ENCODE measurements at regions not wholly inside any gene's neighbourhood (a gene's known extent, or its start where the extent isn't known, plus 50 kb on each side); places are given as distances from the start of the nearest gene placed in this dataset.
"Not testable (repeated sequence)": the region's sequence is repeated elsewhere in the genome, so short reads cannot be mapped to it uniquely, and the experiment has no call there.

DNA sequence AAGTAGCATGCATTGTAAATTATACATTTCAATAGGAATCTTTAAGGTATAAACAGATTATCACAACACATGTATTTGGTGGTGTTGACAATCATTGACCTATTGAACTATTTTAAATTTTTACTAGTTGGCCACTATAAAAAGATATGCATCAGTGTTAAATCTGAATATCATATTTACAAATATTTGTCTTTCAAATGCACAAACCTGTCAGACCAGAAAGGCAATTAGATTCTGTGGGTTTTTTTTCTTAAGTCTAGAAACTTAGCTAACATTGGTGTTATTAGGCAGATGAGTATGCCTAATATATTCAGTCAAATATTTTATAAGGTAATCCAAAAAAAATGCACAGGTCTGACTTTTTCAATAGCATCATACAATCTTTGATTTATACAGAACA lies 241.4 kb upstream of the DGKB start:
- no peaks in the 10 kb centered on the region for H3K27me3 ChIP-seq (ENCODE audit: control insufficient read depth, insufficient read depth, low read length)
- no peaks in the 10 kb centered on the region for H3K4me1 ChIP-seq (ENCODE audit: control insufficient read depth, insufficient read depth, low read length)
- H3K27ac ChIP-seq (ENCODE audit: low read length), result no peak overlapping the region
- no peak overlapping the region for H3K4me3 ChIP-seq (ENCODE audit: low read length)
- no peak for DNase-seq (ENCODE audit: low read depth, low spot score)
- no peaks in the 10 kb centered on the region for H3K9me3 ChIP-seq (ENCODE audit: control insufficient read depth, insufficient read depth, low read length)
- H3K36me3 ChIP-seq (ENCODE audit: control insufficient read depth, insufficient read depth, low read length), result no peaks in the 10 kb centered on the region

DNA sequence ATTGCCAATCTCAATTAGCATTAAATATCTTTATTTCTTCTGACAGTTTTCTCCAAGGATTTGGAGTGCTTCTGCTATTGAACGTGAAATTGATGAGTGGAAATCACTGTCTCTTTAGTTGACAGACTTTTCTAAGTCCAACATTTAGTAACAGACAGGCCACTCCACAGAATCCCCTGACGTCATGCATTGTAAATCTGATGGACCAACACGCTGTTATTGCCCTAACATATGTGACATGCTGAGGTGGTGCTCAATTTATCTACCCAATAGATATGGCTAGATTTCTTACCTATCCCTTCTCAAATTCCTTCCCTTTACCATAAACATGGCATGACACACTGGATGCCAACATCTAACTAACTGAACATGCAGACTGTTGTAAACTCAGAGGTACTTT lies 240.6 kb upstream of the DGKB start:
- DNase-seq (ENCODE audit: low read depth, low spot score), result no peak
- no CpG with 5 or more reads among the region's 3 CpGs for WGBS (ENCODE audit: insufficient coverage, insufficient read length)
- Histone ChIP-seq H3K9me3 (ENCODE audit: control insufficient read depth, insufficient read depth, low read length) (no peaks in the 10 kb centered on the region), H3K27me3 (ENCODE audit: control insufficient read depth, insufficient read depth, low read length) (no peaks in the 10 kb centered on the region), H3K36me3 (ENCODE audit: control insufficient read depth, insufficient read depth, low read length) (no peaks in the 10 kb centered on the region), H3K27ac (ENCODE audit: low read length) (no peak overlapping the region), H3K4me1 (ENCODE audit: control insufficient read depth, insufficient read depth, low read length) (no peaks in the 10 kb centered on the region), H3K4me3 (ENCODE audit: low read length) (no peak overlapping the region)

DNA sequence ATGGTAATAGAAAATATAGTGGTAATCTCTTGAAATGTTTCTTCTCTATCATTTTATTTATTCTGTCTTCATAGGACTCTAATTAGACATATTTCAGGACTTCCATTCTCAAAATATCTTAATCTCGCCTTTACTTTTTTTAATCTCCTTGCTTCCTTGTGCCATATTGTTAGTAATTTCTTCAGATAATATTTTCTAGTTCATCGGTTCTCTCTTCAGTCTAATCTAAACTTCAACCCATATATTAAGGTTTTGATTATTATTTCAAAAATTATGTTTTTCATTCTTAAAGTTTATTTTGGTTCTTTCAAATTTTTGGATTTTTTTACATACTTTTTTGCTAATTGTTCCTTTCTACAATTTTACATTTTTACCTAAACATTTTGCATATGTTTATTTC lies 237.9 kb upstream of the DGKB start:
- DNase-seq (ENCODE audit: low read depth, low spot score), result no peak
- no peaks in the 10 kb centered on the region for H3K9me3 ChIP-seq (ENCODE audit: control insufficient read depth, insufficient read depth, low read length)
- H3K4me3 ChIP-seq (ENCODE audit: low read length), result no peak overlapping the region
- no peak overlapping the region for H3K27ac ChIP-seq (ENCODE audit: low read length)
- H3K36me3 ChIP-seq (ENCODE audit: control insufficient read depth, insufficient read depth, low read length), result no peaks in the 10 kb centered on the region
- H3K4me1 ChIP-seq (ENCODE audit: control insufficient read depth, insufficient read depth, low read length), result no peaks in the 10 kb centered on the region
- WGBS (ENCODE audit: insufficient coverage, insufficient read length), result no CpG with 5 or more reads among the region's 2 CpGs
- H3K27me3 ChIP-seq (ENCODE audit: control insufficient read depth, insufficient read depth, low read length), result no peaks in the 10 kb centered on the region

DNA sequence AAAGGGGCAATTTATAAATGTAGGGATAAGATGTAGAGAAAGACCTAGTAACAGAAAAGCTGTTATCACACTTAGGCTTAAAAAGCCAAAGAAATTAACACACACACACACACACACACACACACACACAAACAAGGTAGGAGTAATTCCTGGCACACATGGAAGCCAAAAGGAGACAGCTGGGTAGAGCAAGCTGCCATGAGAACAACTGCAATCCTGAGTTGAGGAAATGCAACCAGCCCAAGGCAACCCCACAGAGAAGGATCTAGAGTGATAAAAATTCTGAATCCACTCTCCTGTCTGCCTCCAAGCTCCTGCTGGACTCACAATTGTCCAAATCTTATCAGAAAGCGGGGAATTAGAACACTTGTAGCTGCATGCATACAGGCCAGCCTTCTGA lies 229.1 kb upstream of the DGKB start:
- no peaks in the 10 kb centered on the region for H3K36me3 ChIP-seq (ENCODE audit: control insufficient read depth, insufficient read depth, low read length)
- H3K9me3 ChIP-seq (ENCODE audit: control insufficient read depth, insufficient read depth, low read length), result no peaks in the 10 kb centered on the region
- no peaks in the 10 kb centered on the region for H3K27me3 ChIP-seq (ENCODE audit: control insufficient read depth, insufficient read depth, low read length)
- no peak overlapping the region for H3K27ac ChIP-seq (ENCODE audit: low read length)
- WGBS (ENCODE audit: insufficient coverage, insufficient read length), result no CpG with 5 or more reads among the region's 1 CpG
- no peak overlapping the region for H3K4me3 ChIP-seq (ENCODE audit: low read length)
- DNase-seq (ENCODE audit: low read depth, low spot score), result no peak
- no peaks in the 10 kb centered on the region for H3K4me1 ChIP-seq (ENCODE audit: control insufficient read depth, insufficient read depth, low read length)

DNA sequence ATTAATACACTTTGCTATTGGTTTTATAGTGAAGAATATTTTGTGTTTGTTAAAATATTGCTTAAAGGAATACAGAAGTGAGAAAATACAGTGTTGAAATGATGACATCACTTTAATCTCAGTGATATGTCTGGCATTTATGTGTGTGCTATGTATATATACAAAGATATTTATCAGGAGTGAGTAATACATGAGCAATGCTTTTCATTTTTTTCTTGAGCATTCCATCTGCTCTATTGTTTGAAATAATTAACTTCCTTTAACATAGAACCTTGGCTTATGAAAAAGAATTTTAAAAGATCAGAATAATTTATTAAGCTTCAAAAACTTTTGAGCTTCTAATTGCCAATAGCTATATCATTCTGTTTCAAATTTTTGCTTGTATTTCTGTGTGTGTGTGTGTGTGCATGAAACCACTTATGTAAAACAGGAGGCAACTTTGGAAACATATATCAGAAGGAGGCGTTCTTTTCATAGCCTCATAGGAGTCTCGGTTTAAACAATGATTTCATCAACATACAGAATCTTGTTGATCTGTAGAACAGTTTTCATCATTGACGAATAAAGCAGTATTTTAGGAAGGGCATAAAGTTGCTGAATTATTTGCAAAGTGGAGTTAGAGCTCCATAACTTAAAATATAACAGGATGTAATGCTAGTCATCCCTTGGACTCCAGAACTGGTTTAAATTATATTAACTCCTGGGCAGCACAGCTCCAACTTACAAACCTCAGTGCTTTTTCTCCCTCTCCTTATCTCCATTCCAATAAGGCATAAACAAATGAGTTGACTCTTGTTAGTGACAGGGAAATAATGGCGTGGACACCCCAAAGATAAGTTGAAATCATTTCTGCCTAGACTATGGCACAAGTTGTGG lies 228.4 kb upstream of the DGKB start:
- WGBS (ENCODE audit: insufficient coverage, insufficient read length), result no CpG with 5 or more reads among the region's 4 CpGs
- Histone ChIP-seq H3K4me3 (ENCODE audit: low read length) (no peak overlapping the region), H3K27ac (ENCODE audit: low read length) (no peak overlapping the region), H3K36me3 (ENCODE audit: control insufficient read depth, insufficient read depth, low read length) (no peaks in the 10 kb centered on the region), H3K27me3 (ENCODE audit: control insufficient read depth, insufficient read depth, low read length) (no peaks in the 10 kb centered on the region), H3K4me1 (ENCODE audit: control insufficient read depth, insufficient read depth, low read length) (no peaks in the 10 kb centered on the region), H3K9me3 (ENCODE audit: control insufficient read depth, insufficient read depth, low read length) (no peaks in the 10 kb centered on the region)
- DNase-seq (ENCODE audit: low read depth, low spot score), result no peak

DNA sequence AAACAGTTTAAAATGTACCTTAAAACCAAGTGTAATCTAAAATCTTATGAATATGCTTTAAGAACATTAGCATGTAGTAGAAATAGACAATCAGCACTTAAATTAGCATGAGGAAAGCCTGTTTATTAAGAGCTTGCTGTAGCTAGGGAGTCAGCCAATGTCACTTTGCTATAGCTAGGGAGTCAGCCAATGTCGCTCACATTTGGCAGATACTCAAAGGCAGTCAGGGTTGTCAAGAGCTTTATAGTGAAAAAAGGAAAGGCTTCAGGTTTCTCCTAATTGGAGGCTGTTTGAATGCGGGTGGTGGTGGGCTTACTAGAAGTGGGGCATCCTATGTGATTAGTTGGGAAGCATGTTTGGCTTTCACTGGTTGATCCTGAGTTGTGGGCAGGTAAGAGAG lies 226.2 kb upstream of the DGKB start:
- H3K27me3 ChIP-seq (ENCODE audit: control insufficient read depth, insufficient read depth, low read length), result no peaks in the 10 kb centered on the region
- no peak for DNase-seq (ENCODE audit: low read depth, low spot score)
- H3K9me3 ChIP-seq (ENCODE audit: control insufficient read depth, insufficient read depth, low read length), result no peaks in the 10 kb centered on the region
- no peak overlapping the region for H3K27ac ChIP-seq (ENCODE audit: low read length)
- H3K4me3 ChIP-seq (ENCODE audit: low read length), result no peak overlapping the region
- H3K36me3 ChIP-seq (ENCODE audit: control insufficient read depth, insufficient read depth, low read length), result no peaks in the 10 kb centered on the region
- no CpG with 5 or more reads among the region's 2 CpGs for WGBS (ENCODE audit: insufficient coverage, insufficient read length)
- no peaks in the 10 kb centered on the region for H3K4me1 ChIP-seq (ENCODE audit: control insufficient read depth, insufficient read depth, low read length)

DNA sequence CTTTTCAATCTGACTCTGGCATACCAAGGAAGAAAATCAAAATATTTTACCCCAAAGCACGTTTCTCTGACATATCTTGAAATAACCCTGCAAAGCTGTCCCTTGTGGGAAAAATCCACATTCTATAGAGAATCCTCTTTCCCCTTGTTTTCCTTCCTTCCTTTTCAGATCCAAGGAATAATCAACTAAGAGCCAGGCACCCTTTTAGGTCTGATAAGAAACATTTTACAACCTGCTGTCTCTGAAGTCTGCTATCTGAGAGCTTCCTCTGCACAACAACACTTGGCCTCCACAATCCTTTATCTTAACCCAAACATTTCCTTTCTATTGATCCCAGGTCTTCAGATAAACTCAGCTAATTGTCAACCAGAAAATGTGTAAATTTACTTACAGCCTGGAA lies 224.1 kb upstream of the DGKB start:
- H3K4me1 ChIP-seq (ENCODE audit: control insufficient read depth, insufficient read depth, low read length); H3K27ac ChIP-seq (ENCODE audit: low read length); H3K27me3 ChIP-seq (ENCODE audit: control insufficient read depth, insufficient read depth, low read length); H3K4me3 ChIP-seq (ENCODE audit: low read length); DNase-seq (ENCODE audit: low read depth, low spot score); H3K36me3 ChIP-seq (ENCODE audit: control insufficient read depth, insufficient read depth, low read length); H3K9me3 ChIP-seq (ENCODE audit: control insufficient read depth, insufficient read depth, low read length): not testable (repeated sequence)
- WGBS (ENCODE audit: insufficient coverage, insufficient read length), result no CpG with 5 or more reads among the region's 1 CpG

DNA sequence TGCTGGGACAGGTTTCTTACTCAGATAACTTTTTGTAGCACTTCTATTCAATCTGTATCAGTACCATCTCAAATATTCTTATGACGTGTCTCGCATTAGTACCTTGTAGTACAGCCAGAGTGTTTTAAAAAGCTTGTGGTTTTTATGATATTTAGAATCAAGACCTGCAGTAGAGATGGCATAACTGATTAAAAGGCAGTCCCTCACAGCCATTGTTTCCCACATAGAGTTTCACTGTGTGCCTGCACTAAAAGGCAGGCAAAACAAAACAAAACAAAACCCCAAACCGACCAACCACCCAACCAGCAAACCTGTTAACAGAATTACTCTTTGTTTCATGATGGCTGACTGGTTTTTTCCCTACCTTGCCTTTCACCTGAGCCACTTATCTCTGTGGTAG lies 221.3 kb upstream of the DGKB start:
- H3K36me3 ChIP-seq (ENCODE audit: control insufficient read depth, insufficient read depth, low read length), result no peaks in the 10 kb centered on the region
- H3K9me3 ChIP-seq (ENCODE audit: control insufficient read depth, insufficient read depth, low read length), result no peaks in the 10 kb centered on the region
- no peaks in the 10 kb centered on the region for H3K27me3 ChIP-seq (ENCODE audit: control insufficient read depth, insufficient read depth, low read length)
- no peaks in the 10 kb centered on the region for H3K4me1 ChIP-seq (ENCODE audit: control insufficient read depth, insufficient read depth, low read length)
- WGBS (ENCODE audit: insufficient coverage, insufficient read length), result no CpG with 5 or more reads among the region's 3 CpGs
- no peak for DNase-seq (ENCODE audit: low read depth, low spot score)
- H3K27ac ChIP-seq (ENCODE audit: low read length), result no peak overlapping the region
- no peak overlapping the region for H3K4me3 ChIP-seq (ENCODE audit: low read length)

DNA sequence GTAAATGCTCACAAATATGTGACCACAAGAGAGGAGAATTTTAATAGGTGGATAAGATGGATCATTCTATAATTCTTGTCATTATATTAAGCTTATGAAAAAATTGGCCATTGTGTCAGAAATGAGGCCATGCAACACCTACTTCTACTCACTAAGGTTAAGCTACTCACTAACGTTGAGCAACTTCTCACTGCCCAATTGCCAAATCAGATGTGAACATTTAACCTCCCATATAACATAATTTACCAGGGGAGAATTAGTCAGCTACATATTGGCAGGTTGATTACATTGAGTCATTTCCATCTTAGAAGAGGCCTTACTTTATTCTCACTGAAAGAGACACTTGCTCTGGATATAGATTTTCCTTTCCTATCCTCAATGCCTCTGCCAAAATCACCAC lies 211.2 kb upstream of the DGKB start:
- no peak for DNase-seq (ENCODE audit: low read depth, low spot score)
- Histone ChIP-seq H3K27me3 (ENCODE audit: control insufficient read depth, insufficient read depth, low read length) (no peaks in the 10 kb centered on the region), H3K4me3 (ENCODE audit: low read length) (no peak overlapping the region), H3K27ac (ENCODE audit: low read length) (no peak overlapping the region), H3K36me3 (ENCODE audit: control insufficient read depth, insufficient read depth, low read length) (no peaks in the 10 kb centered on the region), H3K4me1 (ENCODE audit: control insufficient read depth, insufficient read depth, low read length) (no peaks in the 10 kb centered on the region), H3K9me3 (ENCODE audit: control insufficient read depth, insufficient read depth, low read length) (no peaks in the 10 kb centered on the region)
- no CpG with 5 or more reads among the region's 1 CpG for WGBS (ENCODE audit: insufficient coverage, insufficient read length)

DNA sequence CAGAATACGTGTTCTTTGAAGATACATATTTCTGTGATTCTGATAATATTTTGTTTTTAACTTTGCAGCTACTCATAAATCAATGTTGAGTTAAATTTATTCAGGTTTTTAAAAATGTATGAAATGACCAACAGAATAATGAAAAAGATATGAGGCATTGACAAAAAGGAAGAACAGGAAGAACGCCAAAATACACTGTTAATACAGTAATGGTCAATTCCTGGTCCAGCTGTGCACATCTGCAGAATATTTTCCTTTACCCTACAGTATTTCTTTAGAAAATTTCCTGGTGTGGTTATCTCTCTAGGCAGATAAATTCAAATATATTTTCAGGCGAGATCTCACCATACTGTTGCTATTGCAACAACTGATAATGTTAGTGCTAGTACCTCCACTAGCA lies 203.2 kb upstream of the DGKB start:
- WGBS (ENCODE audit: insufficient coverage, insufficient read length), result no CpG with 5 or more reads among the region's 3 CpGs
- Histone ChIP-seq H3K27ac (ENCODE audit: low read length) (no peak overlapping the region), H3K27me3 (ENCODE audit: control insufficient read depth, insufficient read depth, low read length) (no peaks in the 10 kb centered on the region), H3K36me3 (ENCODE audit: control insufficient read depth, insufficient read depth, low read length) (no peaks in the 10 kb centered on the region), H3K4me3 (ENCODE audit: low read length) (no peak overlapping the region), H3K9me3 (ENCODE audit: control insufficient read depth, insufficient read depth, low read length) (no peaks in the 10 kb centered on the region), H3K4me1 (ENCODE audit: control insufficient read depth, insufficient read depth, low read length) (no peaks in the 10 kb centered on the region)
- no peak for DNase-seq (ENCODE audit: low read depth, low spot score)

DNA sequence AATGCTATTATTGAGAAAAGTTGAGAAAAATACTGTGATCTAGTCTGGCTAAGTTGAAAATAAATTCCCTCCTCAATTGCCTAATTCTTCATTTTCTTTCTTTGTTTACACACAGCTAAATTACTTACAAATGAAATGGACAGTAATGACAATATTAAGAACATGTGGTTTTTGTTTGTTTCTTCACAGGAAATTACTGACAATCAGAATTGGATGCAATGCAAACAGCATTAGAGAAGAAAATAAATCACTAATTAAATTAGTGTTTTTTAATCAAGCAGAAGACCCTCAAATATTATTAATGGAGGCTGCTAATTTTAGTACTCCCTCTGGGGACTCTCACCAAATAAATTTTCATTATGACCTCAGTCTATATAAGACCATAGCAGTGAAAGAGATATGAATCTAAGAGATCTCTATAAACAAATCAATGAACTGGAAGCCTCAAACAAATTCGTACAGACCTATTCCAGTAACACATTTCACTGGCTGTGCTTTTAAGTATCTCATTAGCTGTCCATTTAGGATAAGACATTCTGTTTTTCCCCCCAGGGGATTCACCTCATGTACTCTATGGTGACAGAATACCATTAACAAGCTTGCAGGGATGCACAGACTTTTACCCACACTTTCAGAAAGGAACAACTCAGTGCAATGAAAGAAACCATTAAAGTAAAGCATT lies 202.0 kb upstream of the DGKB start:
- no peaks in the 10 kb centered on the region for H3K27me3 ChIP-seq (ENCODE audit: control insufficient read depth, insufficient read depth, low read length)
- H3K36me3 ChIP-seq (ENCODE audit: control insufficient read depth, insufficient read depth, low read length), result no peaks in the 10 kb centered on the region
- no peak overlapping the region for H3K27ac ChIP-seq (ENCODE audit: low read length)
- no CpG with 5 or more reads among the region's 1 CpG for WGBS (ENCODE audit: insufficient coverage, insufficient read length)
- no peak for DNase-seq (ENCODE audit: low read depth, low spot score)
- H3K4me1 ChIP-seq (ENCODE audit: control insufficient read depth, insufficient read depth, low read length), result no peaks in the 10 kb centered on the region
- no peak overlapping the region for H3K4me3 ChIP-seq (ENCODE audit: low read length)
- no peaks in the 10 kb centered on the region for H3K9me3 ChIP-seq (ENCODE audit: control insufficient read depth, insufficient read depth, low read length)

Measured in iPS DF 6.9 (cell line).